Epithelial cell of prostate (primary cell): ENCODE measurements at regions not wholly inside any gene's neighbourhood (a gene's known extent, or its start where the extent isn't known, plus 50 kb on each side); places are given as distances from the start of the nearest gene placed in this dataset.
"Not testable (repeated sequence)": the region's sequence is repeated elsewhere in the genome, so short reads cannot be mapped to it uniquely, and the experiment has no call there.

Source experiments
- DNase-seq: peaks from one replicate; pipeline ENCODE4 v3.0.0-alpha.2; 2011; ENCODE audit warnings: low read depth, low spot score
- H3K27ac ChIP-seq: fragments of 450-650 bp; 2 replicates; pipeline ENCODE4 v1.5.1; 2017; ENCODE audit warnings: mild to moderate bottlenecking

GRCh38 chr1:95652423-95652965 lies 418.5 kb downstream of the RWDD3 start:
- DNase-seq = no peak
- no peak overlapping the region for H3K27ac ChIP-seq

- H3K27ac ChIP-seq = no peak overlapping the region
- DNase-seq = no peak
These were observed 419.6 kb downstream of the RWDD3 start for GRCh38 chr1:95653618-95654017.

DNA sequence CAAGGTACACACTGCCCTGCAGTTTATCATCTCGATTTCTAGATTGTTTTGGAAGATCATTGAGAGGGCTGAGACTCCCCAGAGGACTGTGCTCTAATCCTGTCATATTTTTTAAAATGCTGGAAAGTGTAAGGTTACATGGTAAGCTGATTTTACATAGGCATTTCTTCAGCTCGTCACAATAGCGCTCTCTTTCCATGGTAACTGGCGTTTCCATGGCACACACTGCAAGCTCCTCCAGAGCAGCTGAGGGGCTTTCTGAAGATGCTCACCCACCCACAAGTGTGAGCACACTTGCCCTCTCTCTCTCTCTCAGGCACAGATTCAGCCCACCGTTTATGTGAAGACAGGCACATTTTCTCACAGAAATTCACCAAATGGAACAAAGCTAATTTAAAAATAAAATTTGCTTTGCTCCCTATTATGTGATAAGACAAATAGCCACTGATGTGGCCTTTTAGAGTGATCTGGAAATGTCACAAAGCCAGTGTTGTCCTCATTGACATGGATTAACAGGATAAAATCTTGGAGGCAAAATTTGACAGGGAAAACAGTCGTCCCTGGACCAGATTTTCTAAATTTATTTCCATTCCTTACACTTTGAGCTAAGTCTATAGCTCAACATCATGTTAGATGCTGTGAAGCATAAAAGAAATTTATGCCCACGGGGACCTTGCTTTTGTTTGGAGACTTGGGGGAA lies 421.5 kb downstream of the RWDD3 start:
- H3K27ac ChIP-seq = no peak overlapping the region
- no peak for DNase-seq

DNA sequence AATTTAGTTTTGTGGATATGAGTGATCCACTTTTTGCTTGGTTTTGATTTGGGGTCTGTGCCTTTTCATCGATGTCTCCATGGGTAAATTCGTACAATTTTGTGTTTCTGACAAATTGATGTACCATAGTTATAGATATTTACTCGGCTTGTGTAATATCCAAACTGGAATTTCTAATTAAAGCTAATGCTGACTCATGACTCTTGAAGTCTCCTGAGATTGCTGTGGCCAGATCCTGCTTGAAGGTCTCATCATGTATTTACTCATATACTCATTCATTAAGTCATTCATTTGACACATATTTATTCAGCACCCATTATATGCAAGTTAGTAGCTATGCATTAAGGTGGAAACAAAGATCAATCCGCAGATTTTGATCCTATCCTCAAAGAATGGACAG lies 423.2 kb downstream of the RWDD3 start:
- no peak overlapping the region for H3K27ac ChIP-seq
- DNase-seq = no peak

- DNase-seq = no peak
- no peak overlapping the region for H3K27ac ChIP-seq
These were observed 425.2 kb downstream of the RWDD3 start for GRCh38 chr1:95659166-95659565.

DNA sequence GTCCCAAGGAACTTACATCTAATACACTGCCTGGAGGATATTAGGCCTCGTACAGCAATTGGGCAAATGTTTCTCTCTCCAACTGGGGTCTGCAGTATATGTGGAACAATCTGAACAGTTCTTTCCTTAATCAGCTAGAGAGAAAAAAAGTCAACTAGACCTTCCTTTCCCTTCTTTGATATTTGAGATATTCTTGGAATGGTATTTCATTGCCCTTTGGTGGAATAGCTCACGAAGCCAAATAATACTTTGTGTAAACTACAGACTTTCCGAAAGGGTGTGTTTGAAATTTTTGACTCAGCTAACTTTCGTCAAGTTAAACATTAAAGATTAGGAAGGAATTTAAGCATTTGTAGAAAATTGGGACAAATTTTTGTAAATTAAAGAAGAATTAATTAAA lies 425.6 kb downstream of the RWDD3 start:
- no peak for DNase-seq
- H3K27ac ChIP-seq = no peak overlapping the region

GRCh38 chr1:95660736-95661135 lies 426.7 kb downstream of the RWDD3 start:
- H3K27ac ChIP-seq = no peak overlapping the region
- DNase-seq = no peak

GRCh38 chr1:95663530-95663929 lies 429.5 kb downstream of the RWDD3 start:
- not testable (repeated sequence) for H3K27ac ChIP-seq, DNase-seq

DNA sequence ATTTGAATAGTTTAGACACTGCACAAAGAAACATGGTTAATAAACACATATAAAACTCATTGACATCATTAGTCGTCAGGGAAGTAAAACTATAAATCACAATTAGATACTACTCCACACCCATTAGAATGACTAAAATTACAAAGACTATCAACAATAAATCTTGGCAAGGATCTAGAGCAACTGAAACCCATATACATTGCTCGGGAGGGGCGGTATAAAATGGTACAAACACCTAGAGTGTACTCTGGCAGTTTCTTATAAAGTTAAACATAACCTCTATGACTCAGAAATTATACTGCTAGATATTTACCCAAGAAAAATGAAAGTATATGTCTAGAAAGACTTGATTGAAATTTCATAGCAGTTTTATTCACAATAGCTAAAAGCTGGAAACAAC lies 434.2 kb downstream of the RWDD3 start:
- no peak overlapping the region for H3K27ac ChIP-seq

DNA sequence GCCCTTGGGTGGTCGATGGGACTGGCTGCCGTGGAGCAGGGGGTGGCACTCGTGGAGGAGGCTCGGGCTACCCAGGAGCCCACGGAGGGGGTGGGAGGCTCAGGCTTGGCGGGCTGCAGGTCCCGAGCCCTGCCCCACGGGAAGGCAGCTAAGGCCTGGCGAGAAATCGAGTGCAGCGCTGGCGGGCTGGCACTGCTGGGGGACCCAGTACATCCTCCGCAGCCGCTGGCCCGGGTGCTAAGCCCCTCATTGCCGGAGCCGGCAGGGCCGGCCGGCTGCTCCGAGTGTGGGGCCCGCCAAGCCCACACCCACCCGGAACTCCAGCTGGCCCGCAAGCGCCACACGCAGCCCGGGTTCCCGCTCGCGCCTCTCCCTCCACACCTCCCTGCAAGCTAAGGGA lies 435.6 kb downstream of the RWDD3 start:
- not testable (repeated sequence) for H3K27ac ChIP-seq, DNase-seq

More for the DNA sequence above, 434.2 kb downstream of the RWDD3 start:
- no peak for DNase-seq

GRCh38 chr1:95671098-95671497 lies 437.1 kb downstream of the RWDD3 start:
- no peak for DNase-seq
- no peak overlapping the region for H3K27ac ChIP-seq

DNA sequence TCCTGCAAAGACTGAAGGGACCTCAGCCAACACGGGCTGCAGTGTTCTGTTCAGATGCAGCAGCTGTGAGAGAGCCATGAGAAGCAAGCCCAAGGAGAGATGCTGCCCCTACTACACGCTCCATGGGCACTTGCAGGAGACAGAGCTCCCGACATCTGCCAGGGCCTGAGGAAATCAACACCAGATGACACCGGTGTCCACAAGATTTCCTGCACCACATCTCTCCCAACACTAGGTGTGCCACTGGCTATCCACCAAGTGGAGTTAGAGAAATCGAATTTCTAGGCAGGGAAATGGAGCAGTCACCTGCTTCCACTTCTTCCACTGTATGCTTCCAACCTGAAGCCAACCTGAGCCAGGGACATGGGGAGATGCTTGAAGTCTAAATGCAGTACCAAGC lies 445.3 kb downstream of the RWDD3 start:
- no peak overlapping the region for H3K27ac ChIP-seq

GRCh38 chr1:95685081-95685480 lies 451.1 kb downstream of the RWDD3 start:
- no peak overlapping the region for H3K27ac ChIP-seq
- no peak for DNase-seq

More for the DNA sequence above, 445.3 kb downstream of the RWDD3 start:
- no peak for DNase-seq

DNA sequence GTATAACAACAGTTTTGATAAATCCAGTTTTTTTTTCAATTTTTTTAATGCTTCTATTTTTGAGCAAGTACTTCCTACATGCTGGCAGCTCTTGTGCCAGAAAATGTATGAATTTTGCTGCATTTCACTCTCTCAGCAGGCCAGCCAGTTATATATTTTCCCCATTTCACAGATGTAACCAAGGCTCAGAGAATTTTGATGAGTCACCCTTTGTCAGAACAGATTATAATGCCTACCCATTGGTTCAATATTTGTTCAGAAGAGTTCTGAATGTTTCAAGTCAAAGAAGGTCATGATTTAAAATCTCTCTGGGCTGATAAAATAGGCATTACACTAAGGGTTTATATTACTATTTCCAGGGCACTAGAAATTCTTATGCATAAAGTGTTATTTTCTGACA lies 452.2 kb downstream of the RWDD3 start:
- H3K27ac ChIP-seq = no peak overlapping the region
- no peak for DNase-seq

- no peak overlapping the region for H3K27ac ChIP-seq
- DNase-seq = no peak
These were observed 465.3 kb downstream of the RWDD3 start for GRCh38 chr1:95699149-95699953.

DNA sequence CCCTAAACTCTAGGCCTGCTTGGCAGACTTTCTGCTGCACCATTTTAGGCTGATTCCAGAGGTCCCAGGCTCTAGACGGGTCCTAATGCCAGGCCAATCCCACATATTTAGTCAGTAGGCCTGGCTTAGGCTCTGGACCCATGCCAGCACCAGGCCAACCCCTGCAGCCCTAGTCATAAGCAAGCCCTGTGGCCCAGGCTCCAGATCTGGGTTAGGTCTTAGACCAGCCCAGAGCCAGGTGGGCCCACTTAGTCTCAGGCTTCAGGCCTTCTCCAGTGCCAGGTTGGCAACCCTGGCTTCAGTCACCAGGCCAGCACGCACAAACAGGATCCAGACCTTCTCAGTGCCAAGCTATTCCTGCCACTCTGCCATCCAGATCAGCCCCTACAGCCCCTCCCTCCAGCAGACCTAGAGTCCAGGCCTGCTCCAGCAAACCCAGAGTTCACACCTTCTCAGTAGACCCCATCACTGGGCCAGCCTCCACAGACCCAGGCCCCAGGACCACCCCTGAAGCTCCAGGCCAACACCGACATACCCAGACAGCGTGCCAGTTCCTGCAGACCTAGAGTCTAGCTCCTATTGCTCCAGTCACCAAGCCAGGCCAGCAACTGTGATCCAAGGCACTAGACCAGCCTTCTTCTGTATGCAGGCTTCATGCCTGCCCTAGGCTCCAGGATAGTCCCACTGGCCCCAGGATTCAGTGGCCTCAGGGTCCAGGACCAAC lies 467.6 kb downstream of the RWDD3 start:
- no peak for DNase-seq
- H3K27ac ChIP-seq = no peak overlapping the region

DNA sequence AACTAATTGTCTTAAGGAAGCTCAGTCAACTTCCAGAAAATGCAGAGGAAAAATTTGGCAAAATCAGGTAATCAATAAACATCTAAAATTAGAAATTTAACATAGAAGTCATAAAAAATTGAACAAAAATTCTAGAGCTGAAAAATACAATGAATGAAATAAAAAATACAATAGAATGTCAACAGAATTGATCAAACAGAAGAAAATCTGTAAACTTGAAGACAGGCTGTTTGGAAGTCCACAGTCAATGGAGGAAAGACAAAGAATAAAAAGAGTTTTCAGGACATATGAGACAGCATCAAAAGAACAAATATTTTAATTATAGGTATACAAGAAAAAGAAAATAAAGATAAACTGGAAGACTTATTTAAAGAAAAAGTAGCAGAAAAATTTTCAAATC lies 469.0 kb downstream of the RWDD3 start:
- no peak overlapping the region for H3K27ac ChIP-seq
- DNase-seq = no peak

- no peak for DNase-seq
- no peak overlapping the region for H3K27ac ChIP-seq
These were observed 482.1 kb downstream of the RWDD3 start for GRCh38 chr1:95716097-95716496.

DNA sequence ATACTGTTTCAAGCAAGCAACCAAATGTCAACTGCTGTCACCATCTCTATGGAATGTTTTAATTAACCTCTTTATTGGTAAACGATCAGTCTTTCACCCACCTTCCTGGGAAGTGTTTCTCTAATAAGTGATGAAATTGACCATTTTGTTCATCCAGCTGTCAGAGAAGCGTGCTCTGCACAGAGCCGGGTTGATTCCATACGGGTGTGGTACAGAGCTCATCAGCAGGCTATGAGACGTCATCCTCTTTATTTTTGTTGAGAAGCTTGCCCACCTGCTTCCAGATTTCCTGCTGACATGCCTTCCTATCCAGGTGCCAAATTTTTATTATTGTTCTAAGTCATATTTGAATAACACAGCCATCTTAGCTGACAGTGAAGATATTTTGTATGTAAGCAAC lies 482.5 kb downstream of the RWDD3 start:
- no peak for DNase-seq
- no peak overlapping the region for H3K27ac ChIP-seq

DNA sequence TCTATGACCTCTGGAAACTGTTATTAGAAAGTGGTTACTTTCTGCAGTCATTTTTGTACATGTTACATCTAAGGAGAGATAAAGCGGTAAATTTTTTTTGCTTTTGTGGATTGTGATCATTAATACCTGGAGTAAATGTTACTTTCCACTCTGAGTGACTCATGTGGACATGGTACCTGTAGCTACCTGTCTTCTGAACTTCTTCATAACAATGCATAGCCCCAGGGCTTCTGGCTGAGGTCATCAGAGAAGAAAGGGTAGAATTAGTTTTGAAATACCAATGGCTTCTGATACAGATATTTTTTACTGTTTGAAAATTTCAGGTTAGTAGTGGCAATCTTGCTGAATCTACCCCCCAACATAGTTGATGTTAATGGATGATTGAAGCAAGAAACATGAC lies 489.3 kb downstream of the RWDD3 start:
- DNase-seq = peak; percentile 77
- no peak overlapping the region for H3K27ac ChIP-seq

- DNase-seq = no peak
- H3K27ac ChIP-seq = no peak overlapping the region
These were observed 494.8 kb downstream of the RWDD3 start for GRCh38 chr1:95728841-95729240.
